ENCODE measurements at regions not wholly inside any gene's neighbourhood (a gene's known extent, or its start where the extent isn't known, plus 50 kb on each side); places are given as distances from the start of the nearest gene placed in this dataset.

DNA sequence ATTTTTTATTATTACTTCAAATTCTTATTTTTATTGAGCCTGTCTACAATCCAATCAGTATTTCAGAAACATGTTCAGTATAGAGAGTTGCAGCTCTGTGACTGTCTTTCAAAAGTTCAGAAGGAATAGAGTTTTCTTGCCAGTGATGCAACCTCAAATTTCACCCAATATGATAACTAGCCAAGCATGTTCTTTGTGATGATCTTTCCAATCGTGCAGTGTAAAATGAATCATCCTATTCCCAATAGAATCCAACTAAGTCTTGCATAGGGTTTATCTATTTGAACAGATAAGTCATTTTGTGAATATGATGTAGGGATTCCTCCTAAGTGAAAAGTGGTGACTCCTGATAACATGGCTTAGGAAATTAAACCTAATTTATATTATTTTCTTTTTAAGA is 937.8 kb downstream of the KCNJ2 start:
- intact Hi-C loops (cut with DNase I; ENCODE audit: low total_unique reads): no loop called here

GRCh38 chr17:71109697-71110096 is 940.4 kb downstream of the KCNJ2 start:
- DNase-seq: no peak

More for the DNA sequence above, 937.8 kb downstream of the KCNJ2 start:
- Histone ChIP-seq H3K4me3 (no peak overlapping the region), H3K4me1 (no peaks in the 10 kb centered on the region), H3K27me3 (no peaks in the 10 kb centered on the region), H3K36me3 (no peaks in the 10 kb centered on the region), H3K9me3 (no peaks in the 10 kb centered on the region), H3K27ac (no peak overlapping the region)
- TF ChIP-seq CTCF (IDR thresholded peaks at IDR 0.05): no peak
- no peak for DNase-seq

GRCh38 chr17:71110326-71110725 is 941.0 kb downstream of the KCNJ2 start:
- H3K27me3 ChIP-seq: peaks cover 0 to 4% of the 10 kb centered on the region in 2 donors
- no peaks in the 10 kb centered on the region for H3K9me3 ChIP-seq
- H3K27ac ChIP-seq: no peak overlapping the region
- no peak for TF ChIP-seq CTCF (IDR thresholded peaks at IDR 0.05)
- no peaks in the 10 kb centered on the region for H3K4me1 ChIP-seq
- H3K36me3 ChIP-seq: no peaks in the 10 kb centered on the region
- no peak for DNase-seq
- no peak overlapping the region for H3K4me3 ChIP-seq
- intact Hi-C loops (cut with DNase I; ENCODE audit: low total_unique reads): no loop called here

More at GRCh38 chr17:71109697-71110096, 940.4 kb downstream of the KCNJ2 start:
- TF ChIP-seq CTCF (IDR thresholded peaks at IDR 0.05): no peak
- Histone ChIP-seq H3K27ac (no peak overlapping the region), H3K9me3 (no peaks in the 10 kb centered on the region), H3K4me3 (no peak overlapping the region), H3K27me3 (peaks cover 0 to 4% of the 10 kb centered on the region in 2 donors), H3K36me3 (no peaks in the 10 kb centered on the region), H3K4me1 (no peaks in the 10 kb centered on the region)
- intact Hi-C loops (cut with DNase I; ENCODE audit: low total_unique reads): no loop called here

GRCh38 chr17:71111460-71111859 is 942.1 kb downstream of the KCNJ2 start:
- intact Hi-C loops (cut with DNase I; ENCODE audit: low total_unique reads): no loop called here
- no peak overlapping the region for H3K27ac ChIP-seq
- H3K9me3 ChIP-seq: no peaks in the 10 kb centered on the region
- H3K4me1 ChIP-seq: no peaks in the 10 kb centered on the region
- no peak overlapping the region for H3K4me3 ChIP-seq
- peaks cover 0 to 4% of the 10 kb centered on the region in 2 donors for H3K27me3 ChIP-seq
- no peak for DNase-seq
- no peaks in the 10 kb centered on the region for H3K36me3 ChIP-seq
- no peak for TF ChIP-seq CTCF (IDR thresholded peaks at IDR 0.05)

GRCh38 chr17:71111934-71112333 is 942.6 kb downstream of the KCNJ2 start:
- no peak for DNase-seq
- peaks cover 0 to 4% of the 10 kb centered on the region in 2 donors for H3K27me3 ChIP-seq
- no peak overlapping the region for H3K27ac ChIP-seq
- no peak overlapping the region for H3K4me3 ChIP-seq
- TF ChIP-seq CTCF (IDR thresholded peaks at IDR 0.05): no peak
- H3K36me3 ChIP-seq: no peaks in the 10 kb centered on the region
- intact Hi-C loops (cut with DNase I; ENCODE audit: low total_unique reads): no loop called here
- H3K9me3 ChIP-seq: no peaks in the 10 kb centered on the region
- no peaks in the 10 kb centered on the region for H3K4me1 ChIP-seq

GRCh38 chr17:71113347-71113746 is 944.0 kb downstream of the KCNJ2 start:
- intact Hi-C loops (cut with DNase I; ENCODE audit: low total_unique reads): no loop called here
- H3K9me3 ChIP-seq: no peaks in the 10 kb centered on the region

More at GRCh38 chr17:71113347-71113746, 944.0 kb downstream of the KCNJ2 start:
- Histone ChIP-seq H3K36me3 (no peaks in the 10 kb centered on the region), H3K4me1 (no peaks in the 10 kb centered on the region), H3K27ac (no peak overlapping the region), H3K27me3 (peaks cover 0 to 4% of the 10 kb centered on the region in 2 donors), H3K4me3 (no peak overlapping the region)
- no peak for TF ChIP-seq CTCF (IDR thresholded peaks at IDR 0.05)
- no peak for DNase-seq

All from tibial artery (tissue), 4 donors.